Astrocyte (in vitro differentiated cells and primary cell): ENCODE measurements at regions not wholly inside any gene's neighbourhood (a gene's known extent, or its start where the extent isn't known, plus 50 kb on each side); places are given as distances from the start of the nearest gene placed in this dataset.

Experiments used
- EZH2 ChIP-seq: IDR thresholded peaks from 2 replicates; pipeline ENCODE4 v1.6.1; 2012; ENCODE audit warnings: mild to moderate bottlenecking, low read length, inconsistent platforms; ENCODE audit not compliant: insufficient read depth
- TF ChIP-seq, protein P1 (sequence below): IDR thresholded peaks from 2 replicates; pipeline ENCODE4 v1.5.1; 2011; ENCODE audit warnings: low read depth, mild to moderate bottlenecking, inconsistent platforms, low read length, moderate library complexity; ENCODE audit not compliant: insufficient read depth

DNA sequence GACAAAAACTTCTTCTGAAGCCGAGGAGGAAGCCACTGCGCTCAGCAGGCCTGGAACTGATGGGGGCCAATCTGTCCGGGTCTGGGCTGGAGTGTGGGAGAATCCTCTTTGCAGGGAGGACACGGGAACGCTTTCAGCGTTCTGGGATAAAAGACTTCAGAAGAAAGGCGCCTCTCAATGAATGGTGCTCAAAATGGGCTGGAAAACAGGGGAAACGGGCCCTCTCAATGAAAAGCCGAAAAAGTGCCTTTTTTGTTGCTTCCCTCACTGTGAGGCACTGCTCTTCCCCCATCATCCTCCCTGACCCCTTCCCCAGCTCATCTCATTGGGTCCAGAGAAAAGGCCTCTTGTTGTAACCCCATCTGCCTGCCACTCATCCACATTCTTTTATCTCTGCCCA is 119.5 kb upstream of the LRIG1 start:
- TF ChIP-seq, protein P1, sequence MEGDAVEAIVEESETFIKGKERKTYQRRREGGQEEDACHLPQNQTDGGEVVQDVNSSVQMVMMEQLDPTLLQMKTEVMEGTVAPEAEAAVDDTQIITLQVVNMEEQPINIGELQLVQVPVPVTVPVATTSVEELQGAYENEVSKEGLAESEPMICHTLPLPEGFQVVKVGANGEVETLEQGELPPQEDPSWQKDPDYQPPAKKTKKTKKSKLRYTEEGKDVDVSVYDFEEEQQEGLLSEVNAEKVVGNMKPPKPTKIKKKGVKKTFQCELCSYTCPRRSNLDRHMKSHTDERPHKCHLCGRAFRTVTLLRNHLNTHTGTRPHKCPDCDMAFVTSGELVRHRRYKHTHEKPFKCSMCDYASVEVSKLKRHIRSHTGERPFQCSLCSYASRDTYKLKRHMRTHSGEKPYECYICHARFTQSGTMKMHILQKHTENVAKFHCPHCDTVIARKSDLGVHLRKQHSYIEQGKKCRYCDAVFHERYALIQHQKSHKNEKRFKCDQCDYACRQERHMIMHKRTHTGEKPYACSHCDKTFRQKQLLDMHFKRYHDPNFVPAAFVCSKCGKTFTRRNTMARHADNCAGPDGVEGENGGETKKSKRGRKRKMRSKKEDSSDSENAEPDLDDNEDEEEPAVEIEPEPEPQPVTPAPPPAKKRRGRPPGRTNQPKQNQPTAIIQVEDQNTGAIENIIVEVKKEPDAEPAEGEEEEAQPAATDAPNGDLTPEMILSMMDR = no peak
- TF ChIP-seq EZH2 = no peak
